NCI-H1694 (cell line): ENCODE measurements at regions not wholly inside any gene's neighbourhood (a gene's known extent, or its start where the extent isn't known, plus 50 kb on each side); places are given as distances from the start of the nearest gene placed in this dataset.

Experiments used
- DNase-seq: peaks from one replicate; lab custom pipeline; 2025; lab: John Stamatoyannopoulos, UW

- no peak for DNase-seq
Measured at GRCh38 chr2:215771241-215771640, 242.1 kb downstream of the MREG start.

GRCh38 chr2:215770668-215771067 lies 242.7 kb downstream of the MREG start:
- DNase-seq, result no peak

GRCh38 chr2:215769246-215769645 lies 244.1 kb downstream of the MREG start:
- no peak for DNase-seq

DNA sequence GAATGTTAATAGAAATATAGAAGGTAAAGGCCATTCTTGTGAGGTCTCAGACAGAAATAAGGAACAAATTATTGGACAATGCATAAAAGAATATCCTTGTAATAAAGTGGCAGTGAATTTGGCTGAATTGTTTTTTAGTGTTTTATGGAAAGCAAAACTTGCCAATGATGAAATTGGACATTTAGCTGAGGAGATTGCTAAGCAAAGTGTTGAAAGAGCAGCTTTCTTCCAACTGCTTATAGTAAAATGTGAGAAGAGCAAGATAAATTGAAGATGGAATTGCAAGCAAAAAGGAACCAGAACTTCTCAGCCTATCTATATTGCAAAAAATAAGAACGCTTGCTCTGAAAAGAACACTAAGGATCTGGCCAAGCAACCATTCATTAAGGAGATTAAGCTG lies 245.7 kb downstream of the MREG start:
- DNase-seq, result no peak

- no peak for DNase-seq
Measured at GRCh38 chr2:215765729-215766360, 247.5 kb downstream of the MREG start.

- DNase-seq, result no peak
Measured at GRCh38 chr2:215764441-215765048, 248.8 kb downstream of the MREG start.

DNA sequence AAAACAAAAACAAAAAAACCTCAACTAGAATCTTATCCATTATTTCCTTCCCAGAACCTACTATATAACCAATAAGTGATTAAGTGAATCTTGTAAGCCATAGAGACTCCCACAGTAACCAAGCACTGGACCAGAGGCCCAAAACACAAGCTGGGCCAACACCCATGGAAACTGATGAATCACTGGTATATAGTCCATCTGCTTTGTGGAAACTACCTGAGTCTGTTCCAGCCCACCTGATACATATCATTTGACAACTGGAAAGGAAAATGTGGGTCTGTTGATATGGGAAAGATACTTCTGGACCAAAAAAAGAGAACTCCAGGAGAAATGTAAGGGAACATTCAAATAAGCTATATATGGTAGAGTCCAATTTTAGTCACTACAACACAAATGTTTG lies 252.8 kb downstream of the MREG start:
- no peak for DNase-seq

- DNase-seq, result no peak
Measured at GRCh38 chr2:215760091-215760490, 253.3 kb downstream of the MREG start.

GRCh38 chr2:215758691-215759090 lies 254.7 kb downstream of the MREG start:
- no peak for DNase-seq

DNA sequence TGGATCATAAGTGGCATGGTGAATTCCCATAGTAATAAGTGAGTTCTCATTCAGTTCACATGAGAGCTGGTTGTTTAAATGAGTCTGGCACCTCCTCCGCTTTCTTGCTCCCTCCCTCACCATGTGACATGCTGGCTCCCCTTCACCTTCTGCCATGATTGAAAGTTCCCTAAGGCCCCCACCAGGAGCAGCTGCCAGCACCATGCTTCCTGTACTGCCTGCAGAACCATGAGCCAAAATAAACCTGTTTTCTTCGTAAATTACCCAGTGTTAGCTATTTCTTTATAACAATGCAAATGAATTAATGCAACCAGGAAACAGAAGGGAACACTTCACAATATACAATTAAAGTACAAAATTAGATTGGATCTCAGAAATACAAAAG lies 257.0 kb downstream of the MREG start:
- no peak for DNase-seq

- no peak for DNase-seq
Measured at GRCh38 chr2:215755641-215756345, 257.6 kb downstream of the MREG start.

- no peak for DNase-seq
Measured at GRCh38 chr2:215754546-215754945, 258.8 kb downstream of the MREG start.

DNA sequence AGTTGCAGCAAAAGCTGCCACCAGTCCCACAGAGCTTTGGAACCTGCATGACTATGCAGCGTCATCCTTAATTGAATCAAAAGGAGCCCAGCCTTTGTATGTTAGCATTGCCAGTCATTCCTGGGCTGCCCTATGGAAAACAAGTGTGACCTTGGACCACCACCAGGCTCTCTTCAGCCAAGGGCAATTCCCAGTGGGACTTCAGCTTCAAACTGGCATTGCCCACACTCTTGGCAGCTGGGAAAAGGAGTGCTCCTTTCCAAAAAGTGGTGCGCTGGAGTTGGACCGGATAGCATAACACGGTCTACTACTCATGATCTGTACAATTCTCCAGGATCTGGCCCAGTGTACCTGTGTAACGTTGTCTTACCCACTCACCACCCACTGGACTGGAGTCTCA lies 259.5 kb downstream of the MREG start:
- DNase-seq, result no peak

DNA sequence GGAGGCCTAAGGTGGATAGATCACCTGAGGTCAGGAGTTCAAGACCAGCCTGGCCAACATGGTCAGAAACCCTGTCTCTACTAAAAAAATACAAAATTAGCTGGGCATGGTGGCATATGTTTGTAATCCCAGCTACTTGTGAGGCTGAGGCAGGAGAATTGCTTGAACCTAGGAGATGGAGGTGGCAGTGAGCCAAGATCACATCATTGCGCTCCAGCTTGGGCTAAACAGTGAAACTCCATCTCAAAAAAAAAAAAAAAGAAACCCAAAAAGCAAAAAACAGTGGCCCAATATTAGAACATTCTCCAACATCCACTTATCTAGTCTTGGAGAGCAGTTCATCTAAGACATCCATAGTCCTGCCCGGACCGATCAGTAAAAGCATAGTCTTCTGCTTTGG lies 260.4 kb downstream of the MREG start:
- no peak for DNase-seq

- no peak for DNase-seq
Measured at GRCh38 chr2:215752436-215752835, 260.9 kb downstream of the MREG start.

- DNase-seq, result no peak
Measured at GRCh38 chr2:215751911-215752272, 261.5 kb downstream of the MREG start.

GRCh38 chr2:215751200-215751910 lies 262.0 kb downstream of the MREG start:
- DNase-seq, result no peak

GRCh38 chr2:215750763-215751162 lies 262.6 kb downstream of the MREG start:
- DNase-seq, result no peak

DNA sequence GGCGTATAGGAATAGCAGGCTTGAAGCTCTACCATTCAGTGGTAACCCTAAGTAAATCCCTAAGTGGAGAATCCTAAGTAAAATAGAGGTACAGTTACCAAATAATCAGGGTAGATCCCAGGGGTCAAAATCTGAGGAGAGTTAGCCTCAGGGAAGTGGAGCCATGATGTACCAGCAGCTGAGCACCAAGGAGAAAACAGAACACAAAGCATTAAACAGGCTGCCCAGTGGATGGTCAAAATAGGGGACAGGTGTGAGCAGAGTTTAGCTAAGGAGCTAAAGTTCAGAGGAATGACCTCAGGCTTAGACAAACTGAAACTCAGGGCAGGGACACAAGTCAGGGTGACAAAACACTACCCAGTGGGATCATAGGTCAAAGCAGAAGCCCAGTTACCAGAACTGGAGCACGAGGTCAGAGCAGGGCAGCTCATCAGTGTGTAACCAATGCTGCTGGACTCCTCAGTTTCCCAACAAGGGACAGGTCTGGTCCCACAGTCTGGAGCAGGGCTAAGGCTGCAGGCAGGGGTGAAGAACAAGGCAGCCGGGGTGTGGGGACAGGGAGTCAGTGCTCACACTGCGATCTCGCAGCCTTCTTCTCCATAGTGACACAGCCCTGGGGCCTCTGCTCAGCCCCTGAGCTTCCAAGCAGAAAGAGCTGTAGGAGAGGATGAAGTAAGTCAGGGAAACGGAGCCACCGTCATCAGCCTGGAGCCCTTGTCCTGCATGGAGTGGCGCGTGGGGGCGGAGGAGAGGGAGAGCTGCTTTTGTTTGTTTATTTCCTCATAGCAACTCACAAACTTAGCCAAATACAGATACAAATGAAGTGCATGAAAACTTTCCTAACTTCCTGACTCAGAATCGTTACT lies 264.0 kb downstream of the MREG start:
- no peak for DNase-seq

DNA sequence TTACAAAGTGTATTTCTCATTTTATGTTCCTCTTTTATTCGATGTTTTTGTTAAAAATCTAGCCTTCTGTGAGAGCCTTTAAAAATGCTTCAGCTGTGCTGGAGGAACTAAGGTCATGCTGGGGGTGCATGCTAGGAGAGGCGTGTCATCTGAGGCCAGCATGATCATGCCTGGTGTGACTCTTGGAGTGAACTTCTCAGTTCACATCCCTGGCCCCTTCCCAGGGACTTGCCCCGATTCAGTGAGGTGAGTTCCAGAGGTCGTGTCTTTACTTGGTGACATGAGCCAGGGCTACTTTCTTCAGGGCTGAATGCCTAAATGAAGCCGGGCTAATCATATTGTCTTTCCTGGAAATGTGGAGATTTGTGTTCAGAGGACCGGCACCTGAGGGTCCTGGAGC lies 264.9 kb downstream of the MREG start:
- DNase-seq, result no peak

- no peak for DNase-seq
Measured at GRCh38 chr2:215746887-215747615, 266.3 kb downstream of the MREG start.
